ENCODE measurements at regions not wholly inside any gene's neighbourhood (a gene's known extent, or its start where the extent isn't known, plus 50 kb on each side); places are given as distances from the start of the nearest gene placed in this dataset.
A peak's percentile ranks its signal among the peaks of the same experiment; 100 is the strongest.

GRCh38 chrX:131782646-131783045 is 238.8 kb downstream of the OR13H1 start:
- intact Hi-C loops (cut with micrococcal nuclease) = loop anchor here (1.0 to 2.0 kb wide), 2 partner anchors 10 to 78 kb away; no protein-coding TSS in a partner anchor

GRCh38 chrX:131783555-131784308 is 239.4 kb upstream of the STK26 start:
- peaks cover 6% of the 10 kb centered on the region for H3K36me3 Mint-ChIP-seq (ENCODE audit: insufficient read depth, unreplicated experiment)
- DNase-seq (ENCODE audit: unreplicated experiment) = peak; percentile 94
- H3K4me1 Mint-ChIP-seq (ENCODE audit: insufficient read depth, unreplicated experiment) = peaks cover 16% of the 10 kb centered on the region
- POLR2A ChIA-PET = interaction anchor here (0.6 to 2.5 kb wide), 10 partner anchors 9 to 79 kb away, joined by 3 to 18 read pairs (median 4); no protein-coding TSS in a partner anchor
- no peaks in the 10 kb centered on the region for H3K9me3 Mint-ChIP-seq (ENCODE audit: unreplicated experiment)
- peak overlapping the region; percentile 92 for H3K27ac Mint-ChIP-seq (ENCODE audit: low read depth, unreplicated experiment)
- H3K27me3 Mint-ChIP-seq (ENCODE audit: insufficient read depth, unreplicated experiment) = peaks cover 18% of the 10 kb centered on the region
- intact Hi-C loops (cut with micrococcal nuclease) = loop anchor here (1.0 to 2.0 kb wide), 2 partner anchors 9 to 79 kb away; no protein-coding TSS in a partner anchor
- CTCF ChIA-PET = interaction anchor here (0.6 to 3.6 kb wide), 8 partner anchors 9 to 1260 kb away, joined by 3 to 12 read pairs (median 4); no protein-coding TSS in a partner anchor
- peak overlapping the region; percentile 69 for H3K4me3 Mint-ChIP-seq (ENCODE audit: unreplicated experiment)
- no TSS peak for BruUV-seq (replicated peaks)
- TF ChIP-seq, protein P1, sequence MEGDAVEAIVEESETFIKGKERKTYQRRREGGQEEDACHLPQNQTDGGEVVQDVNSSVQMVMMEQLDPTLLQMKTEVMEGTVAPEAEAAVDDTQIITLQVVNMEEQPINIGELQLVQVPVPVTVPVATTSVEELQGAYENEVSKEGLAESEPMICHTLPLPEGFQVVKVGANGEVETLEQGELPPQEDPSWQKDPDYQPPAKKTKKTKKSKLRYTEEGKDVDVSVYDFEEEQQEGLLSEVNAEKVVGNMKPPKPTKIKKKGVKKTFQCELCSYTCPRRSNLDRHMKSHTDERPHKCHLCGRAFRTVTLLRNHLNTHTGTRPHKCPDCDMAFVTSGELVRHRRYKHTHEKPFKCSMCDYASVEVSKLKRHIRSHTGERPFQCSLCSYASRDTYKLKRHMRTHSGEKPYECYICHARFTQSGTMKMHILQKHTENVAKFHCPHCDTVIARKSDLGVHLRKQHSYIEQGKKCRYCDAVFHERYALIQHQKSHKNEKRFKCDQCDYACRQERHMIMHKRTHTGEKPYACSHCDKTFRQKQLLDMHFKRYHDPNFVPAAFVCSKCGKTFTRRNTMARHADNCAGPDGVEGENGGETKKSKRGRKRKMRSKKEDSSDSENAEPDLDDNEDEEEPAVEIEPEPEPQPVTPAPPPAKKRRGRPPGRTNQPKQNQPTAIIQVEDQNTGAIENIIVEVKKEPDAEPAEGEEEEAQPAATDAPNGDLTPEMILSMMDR (IDR thresholded peaks at IDR 0.05; ENCODE audit: unreplicated experiment) = peak; percentile 54

More at GRCh38 chrX:131782646-131783045, 238.8 kb downstream of the OR13H1 start:
- Mint-ChIP-seq H3K4me1 (ENCODE audit: insufficient read depth, unreplicated experiment) (peaks cover 16% of the 10 kb centered on the region), H3K9me3 (ENCODE audit: unreplicated experiment) (no peaks in the 10 kb centered on the region), H3K27me3 (ENCODE audit: insufficient read depth, unreplicated experiment) (peaks cover 8% of the 10 kb centered on the region), H3K27ac (ENCODE audit: low read depth, unreplicated experiment) (no peak overlapping the region), H3K36me3 (ENCODE audit: insufficient read depth, unreplicated experiment) (peaks cover 12% of the 10 kb centered on the region), H3K4me3 (ENCODE audit: unreplicated experiment) (no peak overlapping the region)
- BruUV-seq (replicated peaks) = no TSS peak
- DNase-seq (ENCODE audit: unreplicated experiment) = no peak
- ChIA-PET CTCF (interaction anchor here (0.7 to 3.6 kb wide), 6 partner anchors 10 to 36 kb away, joined by 3 to 12 read pairs (median 5); no protein-coding TSS in a partner anchor), POLR2A (interaction anchor here (1.4 to 2.5 kb wide), 5 partner anchors 10 to 36 kb away, joined by 4 to 18 read pairs (median 6); no protein-coding TSS in a partner anchor)
- TF ChIP-seq, protein P1 (IDR thresholded peaks at IDR 0.05; ENCODE audit: unreplicated experiment) = no peak

DNA sequence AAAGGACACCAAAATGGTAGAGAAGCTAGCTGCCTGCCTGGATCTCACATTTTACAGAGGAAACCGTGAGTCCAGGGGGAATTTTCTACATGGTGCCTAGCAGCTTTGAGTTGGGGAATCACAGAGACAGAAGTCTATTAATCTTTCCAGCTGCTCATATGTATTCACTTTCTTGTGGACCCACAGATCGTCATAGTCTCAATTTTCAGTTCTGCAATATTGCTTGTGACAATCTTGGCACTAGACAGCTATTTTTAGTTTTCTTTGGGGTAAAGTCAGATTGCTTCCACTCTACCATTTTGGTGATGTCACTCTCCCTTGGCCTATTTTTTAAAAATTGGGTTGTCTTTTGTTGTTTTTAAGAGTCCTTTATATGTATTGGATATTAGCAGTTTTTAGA is 233.4 kb upstream of the STK26 start:
- CTCF ChIA-PET = interaction anchor here (0.6 to 2.7 kb wide), 8 partner anchors 8 to 906 kb away, joined by 3 to 13 read pairs (median 4); no protein-coding TSS in a partner anchor
- POLR2A ChIA-PET = interaction anchor here (0.6 kb wide), 1 partner anchor 85 kb away, joined by 5 read pairs; no protein-coding TSS in a partner anchor
- TF ChIP-seq, protein P1 (IDR thresholded peaks at IDR 0.05; ENCODE audit: unreplicated experiment) = no peak

More for the DNA sequence above, 233.4 kb upstream of the STK26 start:
- no peak overlapping the region for H3K4me3 Mint-ChIP-seq (ENCODE audit: unreplicated experiment)
- H3K27ac Mint-ChIP-seq (ENCODE audit: low read depth, unreplicated experiment) = no peak overlapping the region
- peaks cover 4% of the 10 kb centered on the region for H3K4me1 Mint-ChIP-seq (ENCODE audit: insufficient read depth, unreplicated experiment)
- DNase-seq (ENCODE audit: unreplicated experiment) = no peak
- BruUV-seq (replicated peaks) = no TSS peak
- H3K36me3 Mint-ChIP-seq (ENCODE audit: insufficient read depth, unreplicated experiment) = no peaks in the 10 kb centered on the region
- H3K27me3 Mint-ChIP-seq (ENCODE audit: insufficient read depth, unreplicated experiment) = peaks cover 47% of the 10 kb centered on the region
- H3K9me3 Mint-ChIP-seq (ENCODE audit: unreplicated experiment) = no peaks in the 10 kb centered on the region
- intact Hi-C loops (cut with micrococcal nuclease) = no loop called here

Measured in MCF 10A (cell line).